GM19238 (cell line): ENCODE measurements at regions not wholly inside any gene's neighbourhood (a gene's known extent, or its start where the extent isn't known, plus 50 kb on each side); places are given as distances from the start of the nearest gene placed in this dataset.

Experiments used
- DNase-seq: peaks from one replicate; pipeline ENCODE4 v3.0.0; 2011; ENCODE audit warnings: low spot score; ENCODE audit not compliant: insufficient read length

GRCh38 chr21:14734833-14735232 is 188.7 kb upstream of the SAMSN1 start:
- DNase-seq = no peak

GRCh38 chr21:14734191-14734590 is 188.1 kb upstream of the SAMSN1 start:
- DNase-seq = no peak

- DNase-seq = no peak
Measured at GRCh38 chr21:14725219-14725618, 179.1 kb upstream of the SAMSN1 start.

GRCh38 chr21:14722841-14723483 is 176.8 kb upstream of the SAMSN1 start:
- no peak for DNase-seq

GRCh38 chr21:14720237-14720636 is 174.1 kb upstream of the SAMSN1 start:
- DNase-seq = no peak

- no peak for DNase-seq
Measured at GRCh38 chr21:14718951-14719350, 172.8 kb upstream of the SAMSN1 start.

DNA sequence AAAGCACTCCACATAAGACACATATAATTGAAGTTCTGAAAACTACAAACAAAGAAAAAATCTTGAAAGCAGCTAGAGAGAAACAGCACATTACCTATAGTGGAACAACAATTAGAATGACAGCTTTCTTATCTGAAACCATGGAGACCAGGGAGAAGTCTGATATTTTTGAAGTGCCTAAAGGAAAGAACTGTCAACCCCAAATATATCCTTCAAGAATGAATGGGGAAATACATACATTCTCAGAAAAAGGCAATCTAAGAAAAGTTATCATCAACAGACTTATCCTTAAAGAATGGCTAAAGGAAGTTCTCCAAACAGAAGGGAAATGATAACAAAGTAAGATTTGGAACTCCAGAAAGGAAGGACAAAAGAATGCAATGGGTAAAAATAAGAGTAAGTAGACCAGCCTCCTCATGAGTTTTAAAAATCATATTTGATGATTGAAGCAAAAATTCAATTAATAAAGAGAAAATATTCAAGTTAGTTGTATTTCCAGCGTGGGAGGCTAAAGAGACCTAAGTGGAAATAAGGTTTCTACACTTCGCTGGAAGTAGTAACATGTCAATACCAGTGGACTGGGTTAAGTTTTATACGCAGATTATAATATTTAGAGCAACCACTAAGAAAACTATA is 170.8 kb upstream of the SAMSN1 start:
- DNase-seq = no peak

- DNase-seq = no peak
Measured at GRCh38 chr21:14713109-14713508, 167.0 kb upstream of the SAMSN1 start.

- no peak for DNase-seq
Measured at GRCh38 chr21:14712121-14712715, 166.1 kb upstream of the SAMSN1 start.

DNA sequence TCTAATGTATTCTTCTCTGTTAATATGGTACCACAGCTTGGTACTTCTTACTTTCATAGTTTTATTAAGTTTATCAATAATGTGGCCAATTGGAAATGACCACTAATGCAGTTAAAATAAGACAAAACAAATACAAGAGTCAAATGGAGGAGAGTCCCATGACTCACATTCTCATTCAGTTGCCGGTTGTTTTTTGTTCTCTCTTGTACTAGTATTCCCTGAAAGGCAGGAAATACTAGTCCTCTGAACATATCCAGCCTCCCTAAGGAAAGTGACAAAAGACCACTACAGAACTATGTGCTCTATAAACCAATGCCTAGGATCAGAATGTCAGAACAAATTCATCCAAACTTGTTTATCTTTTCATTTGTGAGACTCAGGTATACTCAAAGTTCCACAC is 165.2 kb upstream of the SAMSN1 start:
- no peak for DNase-seq

- no peak for DNase-seq
Measured at GRCh38 chr21:14707511-14708020, 161.5 kb upstream of the SAMSN1 start.

- no peak for DNase-seq
Measured at GRCh38 chr21:14706712-14707510, 160.8 kb upstream of the SAMSN1 start.

DNA sequence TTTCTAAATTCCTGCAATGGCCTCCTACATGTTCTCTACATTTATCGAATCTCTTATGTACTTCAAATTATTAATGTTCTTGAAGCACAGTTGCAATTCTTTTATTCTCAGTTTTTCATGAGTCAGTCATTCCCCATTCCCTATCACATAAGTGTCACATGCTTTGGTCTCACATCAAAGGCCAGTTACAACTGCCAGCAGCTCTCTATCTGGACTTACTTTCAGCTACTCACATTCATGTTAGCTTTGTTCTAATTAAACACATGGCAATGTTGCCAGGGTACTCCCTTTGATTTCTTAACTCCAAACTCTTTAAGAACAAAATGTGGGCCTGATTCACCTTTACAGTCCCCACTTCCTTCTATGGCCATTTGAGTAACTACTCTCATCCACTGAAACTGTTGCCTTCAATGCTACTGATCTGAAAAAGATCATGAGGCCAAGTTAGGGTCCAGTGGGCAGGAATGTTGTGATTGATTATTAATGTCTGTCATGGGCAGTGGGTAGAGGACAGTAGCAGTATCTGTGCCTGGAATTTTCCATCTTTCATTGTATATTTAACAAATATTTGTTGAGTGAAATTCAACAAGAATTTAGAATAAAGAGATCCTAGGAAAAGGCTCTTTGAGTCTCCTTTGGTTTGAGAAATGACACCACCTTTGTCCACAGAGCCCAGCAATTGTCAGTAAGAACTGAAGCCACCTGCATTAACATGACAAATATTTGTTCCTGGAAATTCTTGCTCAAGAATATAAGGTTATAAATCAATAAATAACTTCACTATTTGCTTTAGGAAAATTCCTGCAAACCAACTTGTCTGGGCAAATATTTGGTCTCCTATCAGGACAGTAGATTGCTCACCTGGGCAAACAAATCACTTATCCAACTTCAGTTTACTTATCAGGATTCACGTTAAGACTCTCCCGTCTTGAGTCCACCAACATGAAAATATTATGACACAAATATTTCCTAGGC is 153.6 kb upstream of the SAMSN1 start:
- no peak for DNase-seq

DNA sequence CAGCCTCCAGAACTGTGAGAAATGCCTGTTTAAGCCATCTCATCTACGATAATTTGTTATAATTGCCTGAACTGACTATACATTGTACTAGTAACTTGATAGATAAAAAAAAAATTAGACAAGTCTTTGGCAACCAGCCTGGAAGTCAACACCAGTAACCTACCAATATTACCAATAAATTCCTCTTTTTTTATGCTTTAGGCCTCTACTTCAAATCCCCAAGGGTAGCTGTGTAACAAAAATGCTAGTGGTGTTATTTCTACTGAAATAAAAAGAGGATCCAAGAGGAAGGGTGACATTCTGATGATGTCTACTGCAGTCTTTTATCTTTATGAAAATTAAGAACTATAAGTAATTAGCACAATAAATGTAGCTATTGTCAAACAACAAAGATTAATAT is 151.7 kb upstream of the SAMSN1 start:
- DNase-seq = no peak

GRCh38 chr21:14694817-14695216 is 148.7 kb upstream of the SAMSN1 start:
- no peak for DNase-seq

- no peak for DNase-seq
Measured at GRCh38 chr21:14693997-14694396, 147.9 kb upstream of the SAMSN1 start.

DNA sequence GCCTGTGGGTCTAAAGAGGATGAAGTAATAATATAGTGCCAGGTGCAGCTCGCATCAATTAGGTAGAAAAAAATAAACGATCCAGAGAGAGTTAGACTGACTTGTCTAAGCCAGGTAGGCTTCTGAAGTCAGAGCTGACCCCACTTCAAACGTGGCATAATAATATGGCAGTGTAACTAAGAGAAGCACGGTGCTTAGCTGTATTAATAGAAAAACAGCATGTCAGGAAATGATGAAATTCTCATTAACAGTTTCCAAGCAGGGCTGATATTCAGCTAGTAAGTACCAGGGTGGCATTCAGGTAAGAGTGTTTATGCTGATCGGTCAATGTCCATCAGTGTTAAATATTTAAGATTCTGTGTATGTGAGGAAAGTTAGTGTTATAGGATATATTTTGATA is 145.8 kb upstream of the SAMSN1 start:
- no peak for DNase-seq

DNA sequence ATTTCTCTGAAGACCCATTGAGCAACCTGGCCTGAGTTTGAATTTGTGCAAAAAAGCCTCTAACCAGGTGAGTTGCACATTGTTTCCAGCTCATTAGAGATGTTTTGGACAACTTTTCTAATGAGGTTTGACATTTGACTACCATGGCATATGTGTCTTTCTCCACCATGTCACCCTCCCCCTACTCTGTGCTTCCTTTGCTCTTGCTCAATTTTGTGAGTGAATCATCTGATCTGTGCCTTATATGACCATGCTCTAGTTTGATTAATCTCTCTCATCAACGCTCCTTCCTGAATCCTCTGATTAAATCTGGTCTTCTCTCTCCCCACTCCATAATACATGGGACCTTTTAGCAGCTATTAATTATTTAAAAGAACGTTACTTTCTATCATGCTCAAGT is 144.8 kb upstream of the SAMSN1 start:
- DNase-seq = no peak

- no peak for DNase-seq
Measured at GRCh38 chr21:14688936-14689335, 142.8 kb upstream of the SAMSN1 start.

DNA sequence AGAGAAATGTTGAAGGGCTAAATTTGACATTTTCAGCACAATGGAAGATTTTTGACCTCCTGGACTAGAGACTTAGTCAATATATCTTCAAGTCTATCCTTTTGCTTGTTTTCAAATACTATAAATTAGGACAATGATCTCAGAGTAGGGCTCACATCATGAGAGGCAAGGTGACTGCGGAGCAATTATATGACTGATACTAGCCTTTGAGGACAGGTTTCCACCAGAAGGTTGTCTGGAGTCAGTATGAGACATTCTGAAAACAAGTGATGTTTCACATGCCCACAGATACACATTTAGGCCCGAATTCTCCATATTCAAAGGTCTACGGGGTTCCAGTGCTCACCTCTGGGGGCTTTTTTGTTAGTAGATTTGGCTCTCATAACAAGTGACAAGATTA is 142.3 kb upstream of the SAMSN1 start:
- no peak for DNase-seq

DNA sequence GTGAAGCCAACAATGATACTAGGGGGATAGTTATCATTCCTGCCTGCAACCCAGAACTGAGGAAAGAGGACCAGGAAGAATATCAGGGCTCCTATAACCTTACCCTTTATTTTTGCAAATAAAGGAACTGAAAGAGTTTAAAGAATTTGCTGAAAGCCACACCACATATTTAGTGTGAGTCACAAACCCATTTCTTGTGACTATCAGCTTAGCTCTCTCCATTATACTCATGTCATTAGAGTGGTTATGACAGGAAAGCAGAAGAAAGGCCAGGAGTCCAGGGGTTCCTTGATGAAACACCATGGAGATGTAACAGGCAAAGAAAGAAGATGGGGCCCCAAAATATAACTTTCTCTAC is 141.1 kb upstream of the SAMSN1 start:
- no peak for DNase-seq
